ENCODE measurements at regions not wholly inside any gene's neighbourhood (a gene's known extent, or its start where the extent isn't known, plus 50 kb on each side); places are given as distances from the start of the nearest gene placed in this dataset.
A peak's percentile ranks its signal among the peaks of the same experiment; 100 is the strongest.

DNA sequence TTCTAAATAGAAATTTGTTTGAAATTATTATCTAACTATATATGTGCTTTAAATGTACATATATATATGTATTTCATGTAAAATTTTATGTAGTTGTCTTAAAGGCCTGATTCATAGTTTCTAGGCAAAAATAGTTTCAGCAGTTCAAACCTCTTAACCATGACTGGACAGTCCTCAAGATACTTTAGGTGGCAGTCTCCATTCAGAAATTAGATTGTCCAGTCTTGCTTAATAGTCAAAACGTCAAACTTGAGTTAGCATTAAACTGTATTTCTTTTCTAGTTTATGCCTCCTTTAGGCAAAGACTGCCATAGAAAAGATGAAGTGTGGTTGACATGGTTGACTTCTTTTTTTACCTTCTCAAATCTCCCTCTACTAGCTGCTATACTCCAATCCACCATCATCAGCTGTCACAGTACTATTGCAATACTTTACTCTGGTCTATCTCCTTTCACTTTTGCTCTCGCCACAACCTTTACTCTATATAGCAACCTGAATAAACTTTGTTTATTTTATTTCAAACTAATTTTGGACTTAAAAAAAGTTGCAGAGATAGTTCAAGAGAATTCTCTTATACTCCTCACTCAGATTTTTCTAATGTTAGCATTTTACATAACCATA, 395.6 kb upstream of the DIPK2B start:
- Histone ChIP-seq H2AFZ (ENCODE audit: low read length) (no peak overlapping the region), H3K4me2 (ENCODE audit: insufficient read depth, low read length) (peak overlapping the region; percentile 30), H3K36me3 (ENCODE audit: insufficient read depth, low read length) (no peaks in the 10 kb centered on the region), H3K4me3 (ENCODE audit: insufficient read depth, low read length) (no peak overlapping the region), H3K9me3 (ENCODE audit: low read depth, low read length) (no peaks in the 10 kb centered on the region), H3K27me3 (ENCODE audit: insufficient read depth, low read length) (peaks cover 9% of the 10 kb centered on the region), H3K4me1 (ENCODE audit: insufficient read depth, low read length) (peaks cover 8% of the 10 kb centered on the region), H3K27ac (ENCODE audit: low read depth, low read length) (no peak overlapping the region), H3K79me2 (ENCODE audit: insufficient read depth, low read length) (no peaks in the 10 kb centered on the region), H4K20me1 (ENCODE audit: insufficient read depth, low read length) (no peaks in the 10 kb centered on the region)
- DNase-seq (ENCODE audit: insufficient read length, low spot score, missing footprints), result no peak
- TF ChIP-seq, protein P1, sequence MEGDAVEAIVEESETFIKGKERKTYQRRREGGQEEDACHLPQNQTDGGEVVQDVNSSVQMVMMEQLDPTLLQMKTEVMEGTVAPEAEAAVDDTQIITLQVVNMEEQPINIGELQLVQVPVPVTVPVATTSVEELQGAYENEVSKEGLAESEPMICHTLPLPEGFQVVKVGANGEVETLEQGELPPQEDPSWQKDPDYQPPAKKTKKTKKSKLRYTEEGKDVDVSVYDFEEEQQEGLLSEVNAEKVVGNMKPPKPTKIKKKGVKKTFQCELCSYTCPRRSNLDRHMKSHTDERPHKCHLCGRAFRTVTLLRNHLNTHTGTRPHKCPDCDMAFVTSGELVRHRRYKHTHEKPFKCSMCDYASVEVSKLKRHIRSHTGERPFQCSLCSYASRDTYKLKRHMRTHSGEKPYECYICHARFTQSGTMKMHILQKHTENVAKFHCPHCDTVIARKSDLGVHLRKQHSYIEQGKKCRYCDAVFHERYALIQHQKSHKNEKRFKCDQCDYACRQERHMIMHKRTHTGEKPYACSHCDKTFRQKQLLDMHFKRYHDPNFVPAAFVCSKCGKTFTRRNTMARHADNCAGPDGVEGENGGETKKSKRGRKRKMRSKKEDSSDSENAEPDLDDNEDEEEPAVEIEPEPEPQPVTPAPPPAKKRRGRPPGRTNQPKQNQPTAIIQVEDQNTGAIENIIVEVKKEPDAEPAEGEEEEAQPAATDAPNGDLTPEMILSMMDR (IDR thresholded peaks at IDR 0.05; ENCODE audit: extremely low read depth, low read depth, low read length), result peak; percentile 16

DNA sequence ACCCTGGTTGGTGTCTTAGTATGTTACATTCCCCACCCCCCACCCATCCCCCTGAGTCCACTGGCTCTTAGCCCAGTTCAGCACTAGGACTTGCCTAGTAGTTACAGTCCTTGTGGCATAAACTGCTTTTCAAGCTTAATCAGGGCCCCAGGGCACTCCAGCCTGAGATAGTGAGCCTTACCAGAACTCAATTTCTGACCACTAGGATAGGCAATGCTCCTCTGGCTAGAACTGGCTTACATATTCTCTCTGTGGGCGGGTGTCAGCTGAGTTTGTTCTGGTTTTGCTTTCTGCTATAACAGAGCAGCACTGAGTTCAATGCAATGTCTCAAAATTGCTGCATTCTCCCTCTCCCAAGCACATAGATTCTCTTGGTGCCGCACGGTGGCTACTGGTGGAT, 391.4 kb upstream of the DIPK2B start:
- Histone ChIP-seq H2AFZ (ENCODE audit: low read length) (no peak overlapping the region), H3K4me2 (ENCODE audit: insufficient read depth, low read length) (no peak overlapping the region), H3K27ac (ENCODE audit: low read depth, low read length) (no peak overlapping the region), H3K4me1 (ENCODE audit: insufficient read depth, low read length) (peaks cover 1% of the 10 kb centered on the region), H3K27me3 (ENCODE audit: insufficient read depth, low read length) (peaks cover 11% of the 10 kb centered on the region), H3K9me3 (ENCODE audit: low read depth, low read length) (no peaks in the 10 kb centered on the region), H3K79me2 (ENCODE audit: insufficient read depth, low read length) (no peaks in the 10 kb centered on the region), H4K20me1 (ENCODE audit: insufficient read depth, low read length) (no peaks in the 10 kb centered on the region), H3K4me3 (ENCODE audit: insufficient read depth, low read length) (no peak overlapping the region), H3K36me3 (ENCODE audit: insufficient read depth, low read length) (no peaks in the 10 kb centered on the region)
- no peak for DNase-seq (ENCODE audit: insufficient read length, low spot score, missing footprints)
- TF ChIP-seq, protein P1 (IDR thresholded peaks at IDR 0.05; ENCODE audit: extremely low read depth, low read depth, low read length), result no peak

DNA sequence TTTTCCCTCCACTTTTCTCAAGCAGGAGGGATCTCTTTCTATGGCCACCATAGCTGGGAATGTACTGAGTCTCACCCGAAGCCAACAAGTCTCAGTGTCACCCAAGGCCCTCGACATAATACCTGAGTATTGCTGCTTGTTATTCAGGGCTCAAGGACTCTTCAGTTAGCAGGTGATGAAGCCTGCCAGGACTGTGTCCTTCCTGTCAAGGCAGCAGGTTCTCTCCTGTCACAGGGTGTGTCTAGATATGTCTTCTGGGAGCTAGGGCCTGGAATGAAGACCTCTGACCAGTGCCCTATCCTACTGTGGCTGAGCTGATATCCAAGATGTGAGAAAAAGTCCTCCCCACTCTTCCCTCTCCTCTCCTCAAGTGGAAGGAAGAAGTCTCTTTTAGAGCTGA, 391.0 kb upstream of the DIPK2B start:
- Histone ChIP-seq H3K4me1 (ENCODE audit: insufficient read depth, low read length) (no peaks in the 10 kb centered on the region), H3K4me2 (ENCODE audit: insufficient read depth, low read length) (no peak overlapping the region), H4K20me1 (ENCODE audit: insufficient read depth, low read length) (no peaks in the 10 kb centered on the region), H2AFZ (ENCODE audit: low read length) (no peak overlapping the region), H3K79me2 (ENCODE audit: insufficient read depth, low read length) (no peaks in the 10 kb centered on the region), H3K27ac (ENCODE audit: low read depth, low read length) (no peak overlapping the region), H3K9me3 (ENCODE audit: low read depth, low read length) (no peaks in the 10 kb centered on the region), H3K4me3 (ENCODE audit: insufficient read depth, low read length) (no peak overlapping the region), H3K36me3 (ENCODE audit: insufficient read depth, low read length) (no peaks in the 10 kb centered on the region), H3K27me3 (ENCODE audit: insufficient read depth, low read length) (peaks cover 8% of the 10 kb centered on the region)
- TF ChIP-seq, protein P1 (IDR thresholded peaks at IDR 0.05; ENCODE audit: extremely low read depth, low read depth, low read length), result no peak
- no peak for DNase-seq (ENCODE audit: insufficient read length, low spot score, missing footprints)

DNA sequence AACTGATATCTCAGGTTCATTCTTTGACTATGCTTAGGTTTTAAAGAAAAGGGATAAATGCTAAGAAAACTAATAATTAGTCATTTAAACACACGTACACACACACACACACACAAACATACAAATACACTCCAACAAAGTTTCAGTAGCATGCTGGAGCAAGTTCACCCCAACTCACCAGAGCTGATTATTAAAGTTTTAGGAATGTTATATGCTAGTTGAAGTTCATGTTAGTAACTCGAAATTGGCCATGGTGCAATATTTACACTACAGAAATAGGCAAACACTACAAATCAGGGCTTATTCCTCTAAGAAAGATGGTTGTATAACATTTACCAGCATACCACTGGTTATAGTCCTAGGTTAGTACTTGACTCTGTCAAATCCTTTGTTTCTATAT, 384.0 kb upstream of the DIPK2B start:
- Histone ChIP-seq H4K20me1 (ENCODE audit: insufficient read depth, low read length) (no peaks in the 10 kb centered on the region), H2AFZ (ENCODE audit: low read length) (no peak overlapping the region), H3K9me3 (ENCODE audit: low read depth, low read length) (peaks cover 6% of the 10 kb centered on the region), H3K4me3 (ENCODE audit: insufficient read depth, low read length) (no peak overlapping the region), H3K4me2 (ENCODE audit: insufficient read depth, low read length) (no peak overlapping the region), H3K27me3 (ENCODE audit: insufficient read depth, low read length) (peaks cover 10% of the 10 kb centered on the region), H3K79me2 (ENCODE audit: insufficient read depth, low read length) (no peaks in the 10 kb centered on the region), H3K27ac (ENCODE audit: low read depth, low read length) (no peak overlapping the region), H3K36me3 (ENCODE audit: insufficient read depth, low read length) (no peaks in the 10 kb centered on the region), H3K4me1 (ENCODE audit: insufficient read depth, low read length) (no peaks in the 10 kb centered on the region)
- TF ChIP-seq, protein P1 (IDR thresholded peaks at IDR 0.05; ENCODE audit: extremely low read depth, low read depth, low read length), result no peak
- DNase-seq (ENCODE audit: insufficient read length, low spot score, missing footprints), result no peak
